ENCODE measurements at regions not wholly inside any gene's neighbourhood (a gene's known extent, or its start where the extent isn't known, plus 50 kb on each side); places are given as distances from the start of the nearest gene placed in this dataset.

DNA sequence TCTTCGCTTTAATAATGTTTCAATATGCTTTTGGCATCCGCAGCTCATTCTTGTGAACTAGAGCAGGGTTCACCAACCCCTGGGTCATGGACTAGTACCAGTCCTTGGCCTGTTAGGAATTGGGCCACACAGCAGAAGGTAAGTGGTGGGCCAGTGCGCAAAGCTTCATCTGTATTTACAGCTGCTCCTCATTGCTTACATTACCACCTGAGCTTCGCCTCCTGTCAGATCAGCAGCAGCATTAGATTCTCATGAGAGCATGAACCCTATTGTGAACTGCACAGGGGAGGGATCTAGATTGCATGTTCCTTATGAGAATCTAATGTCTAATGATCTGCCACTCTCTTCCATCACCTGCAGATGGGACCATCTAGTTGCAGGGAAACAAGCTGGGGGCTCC lies 75.5 kb upstream of the GGTLC1 start:
- no peak for DNase-seq (ENCODE audit: low spot score)

- DNase-seq (ENCODE audit: low spot score) = no peak
Observed at GRCh38 chr20:24063100-24063499, 74.5 kb upstream of the GGTLC1 start.

- DNase-seq (ENCODE audit: low spot score) = peak; percentile 1
Observed at GRCh38 chr20:24060851-24061590, 72.4 kb upstream of the GGTLC1 start.

DNA sequence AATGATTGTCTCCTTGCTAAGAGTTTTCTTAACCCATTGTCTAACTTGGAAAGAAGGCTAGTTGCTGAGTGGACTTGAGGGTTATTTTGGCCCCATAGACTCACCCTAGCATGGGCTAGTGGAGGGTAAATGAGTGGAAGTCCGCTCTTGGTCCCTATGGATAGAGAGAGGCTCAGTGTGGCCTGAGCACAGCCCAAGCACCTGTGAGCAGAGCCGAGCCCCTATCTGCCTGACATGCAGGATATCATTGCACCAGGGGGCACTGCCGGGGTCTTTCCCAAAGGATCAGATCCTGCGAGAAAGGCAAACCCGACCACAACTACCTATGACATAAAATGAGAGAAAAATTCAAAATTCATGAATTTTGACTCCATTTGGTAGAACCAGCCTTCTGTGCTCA lies 70.6 kb upstream of the GGTLC1 start:
- DNase-seq (ENCODE audit: low spot score) = no peak

- no peak for DNase-seq (ENCODE audit: low spot score)
Observed at GRCh38 chr20:24056491-24056890, 67.9 kb upstream of the GGTLC1 start.

DNA sequence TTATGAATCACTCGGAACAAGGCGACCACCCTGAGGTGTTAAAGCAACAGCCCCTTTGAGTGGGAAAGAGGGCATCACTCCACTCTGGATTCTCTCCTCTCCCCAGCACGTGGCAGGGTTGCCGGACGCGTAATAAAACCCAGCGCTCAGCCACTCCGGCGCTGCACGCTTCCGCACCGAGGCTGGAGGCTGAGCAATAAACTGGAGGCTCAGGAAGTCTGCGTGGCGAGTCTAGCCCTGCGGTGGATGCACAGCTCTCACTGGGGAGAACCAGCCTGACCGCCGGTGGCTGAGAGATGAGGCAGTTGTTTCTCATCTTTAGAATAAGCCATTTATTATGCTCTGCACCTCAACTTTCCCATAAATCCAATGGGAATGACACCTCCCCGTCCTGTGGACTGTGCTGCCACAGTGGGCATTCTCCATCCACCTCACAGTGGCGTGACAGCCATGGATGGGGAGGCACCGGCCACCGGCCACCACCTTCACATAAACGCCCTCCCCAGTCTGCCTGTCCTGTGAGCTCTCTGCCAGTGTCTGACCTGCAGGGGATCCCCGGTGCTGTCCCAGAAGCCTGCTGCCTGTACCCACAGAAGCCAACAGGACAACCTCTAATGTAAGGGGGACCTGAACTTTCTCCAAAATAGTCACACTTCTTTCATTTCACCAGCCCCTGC lies 64.2 kb upstream of the GGTLC1 start:
- DNase-seq (ENCODE audit: low spot score) = no peak

DNA sequence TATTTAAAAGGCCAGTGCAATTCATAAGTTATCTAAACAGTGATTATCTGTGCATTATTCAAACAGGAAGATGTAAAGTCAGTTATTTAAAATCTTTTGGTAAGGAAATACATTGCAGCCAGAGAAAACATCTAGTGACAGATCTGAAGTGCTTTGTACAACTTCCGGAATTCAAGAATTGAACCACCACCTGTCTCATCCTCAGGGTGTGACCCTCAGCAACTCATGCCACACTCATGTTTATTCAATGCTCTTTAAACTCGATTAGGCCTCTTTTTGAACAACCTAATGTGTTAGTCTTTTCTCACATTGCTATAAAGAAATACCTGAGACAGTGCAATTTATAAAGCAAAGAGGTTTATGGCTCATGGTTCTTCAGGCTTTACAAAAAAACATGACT lies 62.6 kb upstream of the GGTLC1 start:
- DNase-seq (ENCODE audit: low spot score) = no peak

DNA sequence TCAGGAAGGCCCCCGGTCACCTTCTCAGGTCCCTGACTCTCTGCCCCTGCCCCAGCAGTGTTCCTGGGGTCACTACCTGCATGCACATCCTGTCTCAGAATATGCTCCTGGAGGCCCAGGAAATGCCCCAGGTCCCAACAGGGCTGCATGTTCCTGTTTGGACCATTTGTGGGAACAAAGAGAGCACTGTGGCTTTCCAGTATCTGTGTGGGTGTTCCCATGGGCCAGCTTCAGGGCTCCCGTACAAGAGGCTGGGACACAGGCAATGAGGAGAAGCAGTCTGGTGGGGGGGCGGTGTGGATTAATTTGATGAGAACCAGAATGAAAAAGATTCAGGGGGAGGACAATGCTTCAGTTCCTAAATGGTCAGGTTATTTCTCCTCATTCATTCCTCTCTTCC lies 61.5 kb upstream of the GGTLC1 start:
- no peak for DNase-seq (ENCODE audit: low spot score)

- no peak for DNase-seq (ENCODE audit: low spot score)
Observed at GRCh38 chr20:24049081-24049480, 60.5 kb upstream of the GGTLC1 start.

DNA sequence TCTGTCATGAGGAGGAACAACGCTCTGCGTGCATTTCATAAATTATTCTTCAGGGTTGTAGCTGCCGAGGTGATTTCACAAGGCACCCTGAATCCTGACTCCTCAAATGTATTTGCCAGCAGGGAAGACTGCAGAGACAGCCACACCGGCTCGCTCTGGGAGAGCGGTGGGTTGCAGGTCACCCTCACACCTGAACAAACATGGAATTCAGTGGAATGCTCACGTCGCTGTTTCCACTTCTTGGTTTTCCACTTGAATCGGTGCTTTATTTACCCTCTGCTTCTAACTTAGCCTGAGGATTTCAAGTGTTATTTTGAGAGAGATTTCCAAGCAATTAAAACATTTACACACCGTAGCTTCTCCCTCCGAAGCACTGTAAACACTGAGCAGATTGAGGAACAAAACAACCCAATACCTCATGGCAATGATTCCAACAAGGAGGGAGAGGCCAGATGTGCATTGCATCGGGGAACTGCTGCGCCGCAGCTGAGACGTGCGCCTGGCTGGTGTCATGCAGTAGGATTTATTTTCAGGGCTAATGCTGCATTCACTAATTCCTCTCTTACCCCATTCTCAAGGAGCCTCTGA lies 59.5 kb upstream of the GGTLC1 start:
- DNase-seq (ENCODE audit: low spot score) = no peak

DNA sequence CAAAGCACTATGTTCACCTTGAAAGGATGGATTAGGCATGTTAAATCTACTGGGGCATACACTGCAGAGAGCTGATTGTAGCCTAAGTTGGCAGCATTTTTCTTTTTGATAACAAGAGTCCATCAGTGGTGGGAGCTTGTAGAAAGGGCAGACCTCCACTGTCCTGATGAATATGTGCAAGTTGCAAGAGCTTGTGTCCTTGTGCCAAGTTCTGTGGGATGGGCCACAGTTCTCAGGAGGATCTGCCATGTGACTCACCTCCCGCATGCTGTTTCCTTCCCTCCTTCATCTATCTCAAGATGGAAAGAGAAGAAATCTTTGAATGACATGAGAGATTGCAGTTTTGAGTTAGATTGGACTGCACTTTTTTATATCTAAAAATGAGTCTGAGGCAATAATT lies 58.3 kb upstream of the GGTLC1 start:
- DNase-seq (ENCODE audit: low spot score) = no peak

GRCh38 chr20:24045621-24046318 lies 57.2 kb upstream of the GGTLC1 start:
- DNase-seq (ENCODE audit: low spot score) = no peak

DNA sequence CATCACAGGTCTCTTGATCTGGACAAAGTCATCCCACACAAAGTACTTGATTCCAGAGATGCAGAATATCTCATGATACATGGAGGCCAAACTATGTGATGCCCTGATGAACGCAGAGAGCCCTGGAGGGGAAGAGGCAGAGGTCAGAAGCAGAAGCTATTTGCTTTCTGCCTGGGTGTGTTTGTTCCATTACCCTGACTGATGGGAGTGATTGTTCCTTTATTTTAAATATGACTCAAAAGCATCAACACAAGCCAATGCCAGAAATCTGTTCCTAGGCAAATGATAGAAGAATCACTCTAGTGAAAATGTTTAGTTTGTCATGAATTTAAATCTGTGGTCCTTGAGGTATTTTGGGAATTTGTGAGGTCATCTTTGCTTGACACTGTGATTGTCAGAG lies 54.7 kb upstream of the GGTLC1 start:
- no peak for DNase-seq (ENCODE audit: low spot score)

- DNase-seq (ENCODE audit: low spot score) = no peak
Observed at GRCh38 chr20:24042646-24043045, 54.1 kb upstream of the GGTLC1 start.

GRCh38 chr20:24040896-24041459 lies 52.4 kb upstream of the GGTLC1 start:
- no peak for DNase-seq (ENCODE audit: low spot score)

DNA sequence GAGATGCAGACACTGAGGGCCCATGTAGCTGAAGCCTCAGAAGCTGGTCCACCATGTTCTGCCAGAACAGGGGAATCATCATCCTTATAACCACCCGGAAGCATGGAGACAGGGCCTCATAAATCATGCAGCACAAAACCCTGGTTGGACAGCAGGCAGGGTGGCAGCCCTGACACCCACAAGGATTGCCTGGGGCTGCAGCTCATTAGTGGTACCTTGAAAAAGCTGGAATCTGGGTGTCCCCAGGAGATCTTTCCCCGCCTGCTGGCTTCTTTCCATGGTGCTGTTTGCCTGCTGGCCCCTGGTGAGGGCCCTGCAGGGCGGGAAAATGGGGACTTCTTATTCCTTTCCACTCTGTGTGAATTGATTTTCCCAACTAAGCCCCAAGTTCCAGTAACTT lies 50.6 kb upstream of the GGTLC1 start:
- DNase-seq (ENCODE audit: low spot score) = no peak

All from umbilical cord (tissue), 1 donor.